ENCODE measurements at regions not wholly inside any gene's neighbourhood (a gene's known extent, or its start where the extent isn't known, plus 50 kb on each side); places are given as distances from the start of the nearest gene placed in this dataset.

DNA sequence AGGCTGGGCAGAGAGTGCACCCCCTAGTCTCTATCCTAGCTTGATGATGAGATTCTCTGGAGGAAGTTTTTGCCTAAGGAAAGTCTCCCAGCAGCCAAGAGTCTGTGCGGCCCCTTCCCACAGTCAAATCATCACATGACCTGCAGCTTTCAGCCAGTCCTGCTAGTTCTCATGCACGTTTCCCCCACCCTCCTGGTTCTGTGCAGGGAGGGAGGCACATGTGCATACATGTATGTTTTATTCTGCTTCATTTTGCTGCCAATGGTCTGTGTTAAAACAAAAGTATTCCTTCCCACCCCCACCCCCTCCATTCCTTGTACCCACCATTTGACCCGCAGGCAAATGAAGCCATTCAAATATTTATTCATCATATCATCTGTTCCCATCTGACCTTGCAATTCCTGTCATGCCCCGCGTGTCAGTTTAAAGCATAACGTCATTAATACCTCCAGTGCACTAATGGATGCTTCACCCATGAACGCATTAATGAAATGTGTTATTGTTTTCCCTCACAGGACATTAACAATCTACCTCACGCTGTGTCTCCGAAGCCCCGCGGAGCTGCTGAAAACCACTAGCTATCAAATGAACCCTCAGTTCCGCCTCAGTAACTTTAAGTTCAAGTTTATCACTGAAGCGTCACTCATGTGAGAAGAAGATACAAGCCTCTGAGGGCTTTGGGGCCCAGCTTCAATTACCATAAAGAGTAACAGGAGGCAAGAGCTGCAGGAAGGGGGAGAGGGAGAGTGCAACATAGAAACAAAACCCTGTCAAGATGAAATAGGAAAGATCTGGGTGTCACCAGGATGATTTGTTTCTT is 139.6 kb downstream of the RASEF start:
- no peaks in the 10 kb centered on the region for H3K36me3 ChIP-seq
- intact Hi-C loops (cut with DNase I), result no loop called here
- H3K9me3 ChIP-seq, result no peaks in the 10 kb centered on the region
- no peaks in the 10 kb centered on the region for H3K27me3 ChIP-seq (ENCODE audit: low read depth)
- ATAC-seq (no peak), DNase-seq (no peak)
- H3K4me3 ChIP-seq, result no peak overlapping the region
- H3K27ac ChIP-seq, result no peak overlapping the region
- no peaks in the 10 kb centered on the region for H3K4me1 ChIP-seq
- TF ChIP-seq, protein P1, sequence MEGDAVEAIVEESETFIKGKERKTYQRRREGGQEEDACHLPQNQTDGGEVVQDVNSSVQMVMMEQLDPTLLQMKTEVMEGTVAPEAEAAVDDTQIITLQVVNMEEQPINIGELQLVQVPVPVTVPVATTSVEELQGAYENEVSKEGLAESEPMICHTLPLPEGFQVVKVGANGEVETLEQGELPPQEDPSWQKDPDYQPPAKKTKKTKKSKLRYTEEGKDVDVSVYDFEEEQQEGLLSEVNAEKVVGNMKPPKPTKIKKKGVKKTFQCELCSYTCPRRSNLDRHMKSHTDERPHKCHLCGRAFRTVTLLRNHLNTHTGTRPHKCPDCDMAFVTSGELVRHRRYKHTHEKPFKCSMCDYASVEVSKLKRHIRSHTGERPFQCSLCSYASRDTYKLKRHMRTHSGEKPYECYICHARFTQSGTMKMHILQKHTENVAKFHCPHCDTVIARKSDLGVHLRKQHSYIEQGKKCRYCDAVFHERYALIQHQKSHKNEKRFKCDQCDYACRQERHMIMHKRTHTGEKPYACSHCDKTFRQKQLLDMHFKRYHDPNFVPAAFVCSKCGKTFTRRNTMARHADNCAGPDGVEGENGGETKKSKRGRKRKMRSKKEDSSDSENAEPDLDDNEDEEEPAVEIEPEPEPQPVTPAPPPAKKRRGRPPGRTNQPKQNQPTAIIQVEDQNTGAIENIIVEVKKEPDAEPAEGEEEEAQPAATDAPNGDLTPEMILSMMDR (IDR thresholded peaks at IDR 0.05), result no peak

DNA sequence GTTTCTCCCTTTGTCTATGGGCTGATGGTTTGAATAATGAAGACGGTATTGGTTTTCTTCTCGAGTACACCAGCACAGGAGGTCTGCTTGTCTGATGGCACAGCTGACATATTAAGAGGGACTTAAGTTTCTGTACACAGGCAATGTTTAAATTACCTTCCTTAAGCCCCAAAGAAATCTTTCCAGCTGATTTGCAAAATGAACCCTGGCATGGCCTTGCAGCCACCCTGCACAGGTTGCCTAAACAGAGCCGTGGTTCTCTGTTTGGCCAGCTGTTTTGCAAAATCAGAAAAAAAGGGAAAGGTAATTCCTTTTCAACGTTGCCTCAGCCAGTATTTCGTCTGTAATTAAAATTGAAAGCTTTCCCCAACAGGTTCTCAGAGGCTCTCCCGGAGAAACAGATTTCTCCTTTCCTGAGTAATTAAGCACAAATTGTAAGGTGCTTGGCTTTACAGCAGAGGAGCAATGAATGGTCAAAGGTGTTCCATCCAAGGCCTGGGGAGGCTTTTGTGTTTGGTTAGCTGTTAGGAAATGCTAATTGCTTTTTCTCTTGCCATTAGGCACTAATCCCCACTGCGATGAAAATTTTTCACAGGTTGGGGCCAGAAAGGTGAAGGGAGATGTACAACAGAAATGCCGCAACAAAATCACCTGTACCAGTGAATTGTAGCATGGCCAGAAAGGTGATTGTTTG is 138.9 kb downstream of the RASEF start:
- DNase-seq, result no peak
- Histone ChIP-seq H3K36me3 (no peaks in the 10 kb centered on the region), H3K27me3 (ENCODE audit: low read depth) (no peaks in the 10 kb centered on the region), H3K27ac (no peak overlapping the region), H3K4me1 (no peaks in the 10 kb centered on the region), H3K4me3 (no peak overlapping the region), H3K9me3 (no peaks in the 10 kb centered on the region)
- no peak for ATAC-seq
- TF ChIP-seq, protein P1 (IDR thresholded peaks at IDR 0.05), result no peak
- intact Hi-C loops (cut with DNase I), result no loop called here

All from lower lobe of right lung (tissue), 2 donors.